ENCODE measurements at regions not wholly inside any gene's neighbourhood (a gene's known extent, or its start where the extent isn't known, plus 50 kb on each side); places are given as distances from the start of the nearest gene placed in this dataset.

- no peak for TF ChIP-seq ASH2L (IDR thresholded peaks at IDR 0.05; ENCODE audit: low read length)
- TF ChIP-seq, protein P1, sequence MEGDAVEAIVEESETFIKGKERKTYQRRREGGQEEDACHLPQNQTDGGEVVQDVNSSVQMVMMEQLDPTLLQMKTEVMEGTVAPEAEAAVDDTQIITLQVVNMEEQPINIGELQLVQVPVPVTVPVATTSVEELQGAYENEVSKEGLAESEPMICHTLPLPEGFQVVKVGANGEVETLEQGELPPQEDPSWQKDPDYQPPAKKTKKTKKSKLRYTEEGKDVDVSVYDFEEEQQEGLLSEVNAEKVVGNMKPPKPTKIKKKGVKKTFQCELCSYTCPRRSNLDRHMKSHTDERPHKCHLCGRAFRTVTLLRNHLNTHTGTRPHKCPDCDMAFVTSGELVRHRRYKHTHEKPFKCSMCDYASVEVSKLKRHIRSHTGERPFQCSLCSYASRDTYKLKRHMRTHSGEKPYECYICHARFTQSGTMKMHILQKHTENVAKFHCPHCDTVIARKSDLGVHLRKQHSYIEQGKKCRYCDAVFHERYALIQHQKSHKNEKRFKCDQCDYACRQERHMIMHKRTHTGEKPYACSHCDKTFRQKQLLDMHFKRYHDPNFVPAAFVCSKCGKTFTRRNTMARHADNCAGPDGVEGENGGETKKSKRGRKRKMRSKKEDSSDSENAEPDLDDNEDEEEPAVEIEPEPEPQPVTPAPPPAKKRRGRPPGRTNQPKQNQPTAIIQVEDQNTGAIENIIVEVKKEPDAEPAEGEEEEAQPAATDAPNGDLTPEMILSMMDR (IDR thresholded peaks at IDR 0.05; ENCODE audit: control extremely low read depth in 1 of 3, insufficient read depth in 1 of 3, low read depth in 1 of 3, low read length in 3 of 3) = no peak
Observed at GRCh38 chr11:81365496-81365895, 1368.2 kb downstream of the FAM181B start.

Data from H1 (cell line).